ENCODE measurements at regions not wholly inside any gene's neighbourhood (a gene's known extent, or its start where the extent isn't known, plus 50 kb on each side); places are given as distances from the start of the nearest gene placed in this dataset.

DNA sequence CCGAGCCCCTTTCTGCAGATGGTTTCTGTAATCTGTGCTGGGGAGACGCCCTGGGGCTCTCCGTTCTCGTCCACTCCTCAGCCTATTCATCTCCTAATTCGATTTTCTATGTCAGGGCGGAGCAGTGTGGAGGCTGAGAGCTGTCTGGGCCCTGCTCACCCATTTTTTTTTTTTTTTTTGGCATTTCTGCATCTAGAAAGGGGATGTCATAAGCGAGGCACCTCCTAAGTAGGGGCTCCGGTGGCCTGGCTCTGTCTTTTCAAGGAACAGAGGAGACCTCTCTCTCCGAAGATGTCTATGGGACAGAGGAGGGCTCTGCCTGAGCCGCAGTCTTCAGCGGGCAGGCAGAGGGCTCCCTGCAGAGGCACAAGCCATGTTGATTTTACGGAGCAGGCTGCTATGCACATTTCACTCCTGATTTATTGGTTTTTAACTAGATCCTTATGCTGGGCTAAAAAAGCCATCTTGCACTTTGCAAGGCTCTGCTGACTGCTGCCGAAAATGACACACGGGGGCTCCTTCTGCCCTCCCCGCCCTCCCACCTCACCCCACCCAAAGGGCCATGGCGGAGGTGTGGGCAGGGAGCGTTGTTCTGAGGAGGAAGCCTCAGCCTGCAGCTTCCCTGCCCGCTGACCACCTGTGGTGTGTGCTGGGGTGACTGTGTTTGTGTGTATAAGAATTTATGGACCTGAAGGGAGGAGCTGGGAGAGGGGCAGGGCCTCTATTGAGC is 71.0 kb downstream of the FOXD2 start:
- intact Hi-C loops (cut with micrococcal nuclease), result no loop called here
- peak overlapping the region in 3 of 5 experiments; percentile 32 to 51 (median 34) for H3K4me3 ChIP-seq (ENCODE audit: control extremely low read depth in 1 of 5, extremely low read depth in 1 of 5, insufficient read depth in 1 of 5, low read depth in 2 of 5, low read length in 4 of 5)
- ATAC-seq (ENCODE audit: low read depth) (no peak), DNase-seq (peak; percentile 12)
- H3K79me2 ChIP-seq (ENCODE audit: control insufficient read depth, insufficient read depth, low read length), result no peaks in the 10 kb centered on the region
- Mint-ChIP-seq H3K27me3 (peaks cover 76% of the 10 kb centered on the region), H3K4me1 (peaks cover 9% of the 10 kb centered on the region), H3K4me3 (peak overlapping the region; percentile 75), H3K9me3 (ENCODE audit: insufficient read depth) (peaks cover 1% of the 10 kb centered on the region), H3K27ac (no peak overlapping the region)
- H3K27ac ChIP-seq (ENCODE audit: low read length in 2 of 2), result no peak overlapping the region
- H3K9me3 ChIP-seq (ENCODE audit: control extremely low read depth in 1 of 3, control insufficient read depth in 2 of 3, insufficient read depth in 1 of 3, low read length in 2 of 3), result peaks cover under 1 to 7% (median 1%) of the 10 kb centered on the region in 3 donors
- 7% methylated on average over 8 of the region's 18 CpGs for WGBS (ENCODE audit: insufficient coverage)
- H3K4me1 ChIP-seq (ENCODE audit: control insufficient read depth in 2 of 2, insufficient read depth in 2 of 2, low read length in 2 of 2), result peaks cover 12 to 18% of the 10 kb centered on the region in 2 donors
- peak overlapping the region; percentile 62 for H2AFZ ChIP-seq (ENCODE audit: insufficient read depth, low read depth, low read length, poor library complexity, severe bottlenecking)
- ChIA-PET POLR2A (no interaction called here), CTCF (no interaction called here)
- peak overlapping the region; percentile 58 for H3K9ac ChIP-seq (ENCODE audit: low read length)
- H3K4me2 ChIP-seq (replicated peaks; ENCODE audit: low read depth, low read length, poor library complexity, severe bottlenecking), result peak overlapping the region; percentile 78
- no peak for TF ChIP-seq EZH2 (IDR thresholded peaks at IDR 0.05; ENCODE audit: borderline replicate concordance, insufficient read depth, low read depth, low read length, poor library complexity, severe bottlenecking)
- no peak for TF ChIP-seq CTCF (IDR thresholded peaks at IDR 0.05)
- H3K27me3 ChIP-seq (replicated peaks in 1 of 4; ENCODE audit: control extremely low read depth in 1 of 4, control insufficient read depth in 3 of 4, insufficient read depth in 4 of 4, low read length in 3 of 4), result peaks cover 0 to 60% (median 34%) of the 10 kb centered on the region in 4 experiments
- no peaks in the 10 kb centered on the region for H4K20me1 ChIP-seq (ENCODE audit: control insufficient read depth, insufficient read depth, low read length, poor library complexity, severe bottlenecking)
- H3K36me3 ChIP-seq (replicated peaks in 1 of 2; ENCODE audit: control extremely low read depth in 1 of 2, control insufficient read depth in 1 of 2, extremely low read depth in 1 of 2, insufficient read depth in 2 of 2, low read length in 1 of 2), result no peaks in the 10 kb centered on the region

DNA sequence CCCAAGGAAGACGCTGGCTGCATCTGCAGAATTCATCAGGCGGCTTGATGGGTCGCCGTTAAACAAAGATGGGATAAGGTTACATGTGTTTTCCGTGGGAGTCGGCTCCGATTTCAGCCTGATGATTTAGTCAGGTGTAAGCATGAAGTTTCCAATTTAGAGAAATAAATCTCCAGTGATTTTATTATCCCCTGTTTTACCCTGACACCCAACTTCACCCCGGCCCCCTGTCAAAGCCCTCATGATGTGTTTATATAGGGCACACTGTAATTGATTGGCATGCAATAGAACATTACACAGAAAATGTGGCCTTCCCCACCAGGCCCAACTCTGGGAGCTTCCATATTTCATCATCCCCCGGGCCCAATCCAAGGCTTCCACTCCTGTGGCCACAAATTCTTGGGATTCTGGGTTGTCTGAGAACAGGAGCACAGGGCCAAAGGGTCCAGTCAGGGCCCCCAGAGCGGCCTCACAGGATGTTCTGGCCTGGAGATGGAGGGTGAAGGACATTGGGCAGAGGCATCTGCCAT is 72.5 kb downstream of the FOXD2 start:
- no peak overlapping the region for H3K27ac ChIP-seq (ENCODE audit: low read length in 2 of 2)
- no peaks in the 10 kb centered on the region for H4K20me1 ChIP-seq (ENCODE audit: control insufficient read depth, insufficient read depth, low read length, poor library complexity, severe bottlenecking)
- CTCF ChIA-PET, result no interaction called here
- peaks cover 12 to 18% of the 10 kb centered on the region in 2 donors for H3K4me1 ChIP-seq (ENCODE audit: control insufficient read depth in 2 of 2, insufficient read depth in 2 of 2, low read length in 2 of 2)
- Mint-ChIP-seq H3K4me1 (peaks cover 9% of the 10 kb centered on the region), H3K4me3 (no peak overlapping the region), H3K27ac (no peak overlapping the region), H3K9me3 (ENCODE audit: insufficient read depth) (peaks cover 6% of the 10 kb centered on the region), H3K27me3 (peaks cover 81% of the 10 kb centered on the region)
- no peak overlapping the region for H2AFZ ChIP-seq (ENCODE audit: insufficient read depth, low read depth, low read length, poor library complexity, severe bottlenecking)
- no peak for DNase-seq
- no peak for ATAC-seq (ENCODE audit: low read depth)
- no peaks in the 10 kb centered on the region for H3K79me2 ChIP-seq (ENCODE audit: control insufficient read depth, insufficient read depth, low read length)
- no peak overlapping the region for H3K4me2 ChIP-seq (replicated peaks; ENCODE audit: low read depth, low read length, poor library complexity, severe bottlenecking)
- TF ChIP-seq EZH2 (IDR thresholded peaks at IDR 0.05; ENCODE audit: borderline replicate concordance, insufficient read depth, low read depth, low read length, poor library complexity, severe bottlenecking) (no peak), CTCF (IDR thresholded peaks at IDR 0.05) (no peak)
- H3K9me3 ChIP-seq (ENCODE audit: control extremely low read depth in 1 of 3, control insufficient read depth in 2 of 3, insufficient read depth in 1 of 3, low read length in 2 of 3), result peaks cover 1 to 7% (median 5%) of the 10 kb centered on the region in 3 donors
- intact Hi-C loops (cut with micrococcal nuclease), result no loop called here
- H3K36me3 ChIP-seq (replicated peaks in 1 of 2; ENCODE audit: control extremely low read depth in 1 of 2, control insufficient read depth in 1 of 2, extremely low read depth in 1 of 2, insufficient read depth in 2 of 2, low read length in 1 of 2), result no peaks in the 10 kb centered on the region
- 100% methylated on average over 4 of the region's 10 CpGs for WGBS (ENCODE audit: insufficient coverage)
- POLR2A ChIA-PET, result no interaction called here
- no peak overlapping the region for H3K9ac ChIP-seq (ENCODE audit: low read length)
- H3K27me3 ChIP-seq (replicated peaks in 1 of 4; ENCODE audit: control extremely low read depth in 1 of 4, control insufficient read depth in 3 of 4, insufficient read depth in 4 of 4, low read length in 3 of 4), result peaks cover 0 to 58% (median 32%) of the 10 kb centered on the region in 4 experiments
- no peak overlapping the region for H3K4me3 ChIP-seq (ENCODE audit: control extremely low read depth in 1 of 5, extremely low read depth in 1 of 5, insufficient read depth in 1 of 5, low read depth in 2 of 5, low read length in 4 of 5)

Measured in B cell (primary cell).